Large intestine (tissue), 3 donors: ENCODE measurements at regions not wholly inside any gene's neighbourhood (a gene's known extent, or its start where the extent isn't known, plus 50 kb on each side); places are given as distances from the start of the nearest gene placed in this dataset.

Experiments
- DNase-seq, 2 donors: peaks; one replicate each; pipeline versions ENCODE4 v3.0.0 to v3.0.0-alpha.2; 2013
- H3K27ac ChIP-seq: one replicate; pipeline ENCODE4 v1.5.1; 2013; ENCODE audit warnings: low read length
- H3K27me3 ChIP-seq: 2 replicates; pipeline ENCODE4 v1.6.1; 2013; ENCODE audit warnings: low read length; ENCODE audit not compliant: control insufficient read depth, insufficient read depth
- H3K36me3 ChIP-seq: 2 replicates; pipeline ENCODE4 v1.6.1; 2013; ENCODE audit warnings: low read length; ENCODE audit not compliant: control insufficient read depth, insufficient read depth
- H3K4me1 ChIP-seq: one replicate; pipeline ENCODE4 v1.6.1; 2013; ENCODE audit warnings: low read length; ENCODE audit not compliant: control insufficient read depth, insufficient read depth
- H3K4me3 ChIP-seq: one replicate; pipeline ENCODE4 v1.5.1; 2013; ENCODE audit warnings: low read length
- H3K9me3 ChIP-seq: one replicate; pipeline ENCODE4 v1.6.1; 2013; ENCODE audit warnings: mild to moderate bottlenecking, low read depth, low read length, moderate library complexity; ENCODE audit not compliant: control insufficient read depth
- WGBS: methylation state at CpG from one replicate; pipeline ENCODE4 v1.1.5; 2013; ENCODE audit warnings: low lambda C conversion rate; ENCODE audit not compliant: insufficient coverage; 5-methylcytosine and 5-hydroxymethylcytosine counted together

DNA sequence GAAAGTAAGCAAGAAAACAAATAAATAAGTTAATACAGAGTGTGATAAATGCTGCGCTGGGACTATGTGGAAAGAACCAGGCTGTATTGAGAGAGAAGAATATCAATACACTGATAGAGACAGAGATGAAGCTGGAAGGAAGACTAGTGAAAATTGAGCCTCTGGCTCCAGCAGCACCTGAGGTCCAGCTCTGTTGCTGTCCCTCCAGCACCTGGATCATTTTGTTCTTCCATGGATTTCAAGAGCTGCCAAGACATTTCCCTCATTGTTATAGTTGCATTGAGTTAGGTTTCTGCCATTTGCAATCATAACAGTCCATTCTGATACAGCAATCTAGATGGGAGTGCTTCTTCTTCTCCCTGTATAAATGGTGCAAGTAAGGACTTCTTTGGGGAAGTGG is 242.7 kb upstream of the FGGY start:
- Histone ChIP-seq H3K4me3 (no peak overlapping the region), H3K27ac (no peak overlapping the region), H3K4me1 (peaks cover 37% of the 10 kb centered on the region), H3K9me3 (no peaks in the 10 kb centered on the region), H3K36me3 (no peaks in the 10 kb centered on the region), H3K27me3 (no peaks in the 10 kb centered on the region)
- no peak for DNase-seq
- 67% methylated on average over 1 of the region's 1 CpG for WGBS

DNA sequence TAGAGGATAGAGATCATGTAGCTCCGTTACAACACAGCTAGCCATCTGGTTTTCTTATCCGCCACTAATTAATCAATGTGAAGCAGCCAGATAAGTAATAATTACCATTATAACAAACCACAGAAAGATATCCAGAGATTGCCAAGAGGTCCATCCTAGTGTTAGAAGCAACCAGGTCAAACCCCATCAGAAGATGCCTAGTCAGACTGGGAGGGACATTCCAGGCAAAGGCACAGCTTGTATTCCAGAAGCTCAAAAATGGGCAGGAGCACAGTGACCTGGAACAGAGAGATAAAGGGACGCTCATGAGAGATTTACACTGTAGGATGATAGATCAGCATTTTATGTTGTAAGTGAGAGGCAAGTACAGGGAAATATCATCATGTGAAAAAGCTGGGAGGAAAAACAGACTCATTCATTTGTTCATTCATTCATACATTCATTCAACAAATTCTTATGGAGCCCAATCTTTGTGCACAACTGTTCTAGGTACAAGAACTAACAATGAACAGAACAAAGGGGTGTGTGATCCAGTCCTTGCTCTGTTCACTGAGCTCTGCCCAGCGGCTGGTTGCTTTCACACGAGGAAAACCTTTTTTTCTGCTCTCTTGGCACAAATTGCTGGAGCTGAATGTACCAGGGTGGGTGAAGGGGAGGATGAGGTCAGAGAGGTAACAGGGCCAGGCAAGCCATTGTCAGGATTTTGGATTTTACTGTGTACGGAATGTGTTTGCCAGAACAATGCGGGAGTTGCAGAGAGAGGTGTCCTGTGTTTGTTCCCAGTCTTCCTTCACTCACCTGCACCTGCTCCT is 240.8 kb upstream of the FGGY start:
- 80% methylated on average over 1 of the region's 7 CpGs for WGBS
- H3K27ac ChIP-seq, result no peak overlapping the region
- H3K4me1 ChIP-seq, result peaks cover 37% of the 10 kb centered on the region
- H3K4me3 ChIP-seq, result no peak overlapping the region
- H3K9me3 ChIP-seq, result no peaks in the 10 kb centered on the region
- no peaks in the 10 kb centered on the region for H3K27me3 ChIP-seq
- H3K36me3 ChIP-seq, result no peaks in the 10 kb centered on the region
- no peak for DNase-seq

DNA sequence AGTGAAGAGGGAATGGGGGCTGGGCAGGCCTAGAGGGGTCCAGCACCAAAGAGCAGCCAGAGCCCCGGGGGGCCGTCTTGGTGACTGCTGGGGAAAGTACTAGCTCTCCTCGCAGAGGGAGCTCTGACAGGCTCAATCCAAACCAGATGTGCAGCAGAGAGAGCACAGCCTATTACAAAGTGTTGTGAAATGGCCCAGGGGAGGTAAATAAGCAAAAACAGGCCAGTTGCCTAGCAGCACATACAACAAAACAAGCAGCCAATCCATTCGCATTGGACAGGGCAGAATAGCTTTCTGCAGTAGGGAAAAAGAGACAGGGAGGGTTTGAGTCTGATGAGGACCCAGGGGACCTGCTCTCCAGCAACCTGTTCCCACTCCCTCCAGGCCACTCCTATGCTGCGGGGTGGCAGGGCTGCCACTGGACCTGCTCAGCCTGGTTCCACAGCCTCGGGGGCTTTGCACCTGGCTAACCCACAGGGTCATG is 239.6 kb upstream of the FGGY start:
- WGBS, result no CpG with 5 or more reads among the region's 6 CpGs
- Histone ChIP-seq H3K9me3 (no peaks in the 10 kb centered on the region), H3K36me3 (no peaks in the 10 kb centered on the region), H3K4me1 (peaks cover 39% of the 10 kb centered on the region), H3K27me3 (no peaks in the 10 kb centered on the region), H3K27ac (peak overlapping the region; percentile 3), H3K4me3 (no peak overlapping the region)
- peak; percentile 84 to 86 for DNase-seq

DNA sequence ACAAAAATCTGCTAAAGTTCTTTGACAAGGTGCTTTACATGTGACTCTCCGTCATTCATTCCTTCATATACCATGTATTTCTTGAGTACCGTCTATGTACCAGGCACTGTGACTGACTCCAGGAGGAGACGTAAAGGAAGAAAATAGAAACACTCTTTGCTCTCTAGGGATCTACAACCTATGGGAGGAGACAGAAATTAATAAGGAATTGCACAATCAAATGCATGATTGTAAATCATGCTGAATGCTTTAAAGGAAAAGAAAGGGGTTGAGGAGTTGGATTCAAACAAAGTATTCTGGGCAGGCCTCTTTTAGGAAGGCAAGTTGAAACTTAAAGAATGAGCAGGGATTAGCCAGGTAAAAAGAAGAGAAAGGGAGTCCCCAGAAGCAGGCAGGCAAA is 239.1 kb upstream of the FGGY start:
- peak overlapping the region; percentile 3 for H3K27ac ChIP-seq
- 46% methylated on average over 2 of the region's 3 CpGs for WGBS

DNA sequence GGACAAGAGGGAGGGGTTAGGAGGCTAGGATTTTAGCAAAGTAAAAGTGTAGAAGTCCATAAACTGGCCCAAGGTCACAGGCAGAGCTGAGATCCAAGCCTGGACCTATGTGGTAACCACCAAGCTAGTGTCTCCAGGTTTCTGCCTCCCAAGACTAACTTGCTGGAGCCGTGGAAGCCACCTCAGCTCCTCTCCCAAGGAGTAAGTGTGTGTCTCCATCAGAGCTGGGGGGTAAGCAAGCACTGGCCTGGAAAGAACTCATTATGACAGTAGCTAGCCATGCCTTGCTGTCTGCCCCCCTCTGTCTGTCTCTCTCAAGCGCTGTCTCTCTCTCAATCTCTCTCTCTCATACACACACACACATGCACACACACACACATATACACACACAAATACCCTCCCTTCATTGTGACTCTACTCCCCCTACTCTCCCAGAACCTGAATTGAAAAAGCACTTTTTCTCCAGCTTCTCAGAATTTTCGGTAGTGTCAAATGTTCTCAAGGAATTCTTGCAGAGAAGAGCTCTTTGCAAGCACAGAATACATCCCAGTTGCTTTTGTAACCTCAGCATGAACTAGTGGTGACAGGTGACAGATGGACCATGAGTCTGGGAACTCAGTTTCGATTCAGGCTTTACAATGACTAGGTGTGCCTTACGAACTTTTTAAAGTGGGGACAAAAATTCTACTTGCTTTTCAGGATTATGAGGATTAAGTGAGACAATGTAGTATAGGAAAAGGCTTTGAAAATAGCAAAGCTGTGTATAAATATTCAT is 238.0 kb upstream of the FGGY start:
- DNase-seq, result peak in 1 of 2 donors; percentile 46
- no peak overlapping the region for H3K4me3 ChIP-seq
- no peaks in the 10 kb centered on the region for H3K36me3 ChIP-seq
- H3K4me1 ChIP-seq, result peaks cover 29% of the 10 kb centered on the region
- no CpG with 5 or more reads among the region's 5 CpGs for WGBS
- H3K27me3 ChIP-seq, result no peaks in the 10 kb centered on the region
- no peaks in the 10 kb centered on the region for H3K9me3 ChIP-seq
- H3K27ac ChIP-seq, result no peak overlapping the region

More for the DNA sequence above, 239.1 kb upstream of the FGGY start:
- Histone ChIP-seq H3K36me3 (no peaks in the 10 kb centered on the region), H3K27me3 (no peaks in the 10 kb centered on the region), H3K9me3 (no peaks in the 10 kb centered on the region), H3K4me3 (no peak overlapping the region), H3K4me1 (peaks cover 33% of the 10 kb centered on the region)
- DNase-seq, result peak in 1 of 2 donors; percentile 59

DNA sequence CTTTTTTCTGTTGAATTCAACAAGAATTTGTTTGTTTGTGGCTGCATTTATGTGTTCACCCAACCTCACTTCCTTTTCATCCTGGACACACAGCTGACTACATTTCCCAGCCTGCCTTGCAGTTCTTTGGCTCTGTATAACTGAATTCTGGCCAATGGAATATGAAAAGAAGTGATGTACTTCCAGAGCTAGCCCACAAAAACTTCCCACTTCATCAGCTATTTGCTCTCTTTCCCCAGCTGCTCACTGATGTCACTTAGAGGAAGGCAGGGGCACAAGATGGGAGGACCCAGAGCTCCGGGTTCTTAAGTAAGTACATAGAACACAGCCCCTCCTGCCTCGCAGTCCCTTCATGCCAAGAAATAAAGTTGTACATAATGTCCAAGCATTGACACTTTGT is 235.0 kb upstream of the FGGY start:
- H3K4me3 ChIP-seq, result no peak overlapping the region
- no peaks in the 10 kb centered on the region for H3K27me3 ChIP-seq
- H3K27ac ChIP-seq, result no peak overlapping the region
- peaks cover 32% of the 10 kb centered on the region for H3K4me1 ChIP-seq
- no peaks in the 10 kb centered on the region for H3K36me3 ChIP-seq
- DNase-seq, result peak in 1 of 2 donors; percentile 66
- WGBS, result no CpG with 5 or more reads among the region's 2 CpGs
- H3K9me3 ChIP-seq, result no peaks in the 10 kb centered on the region

DNA sequence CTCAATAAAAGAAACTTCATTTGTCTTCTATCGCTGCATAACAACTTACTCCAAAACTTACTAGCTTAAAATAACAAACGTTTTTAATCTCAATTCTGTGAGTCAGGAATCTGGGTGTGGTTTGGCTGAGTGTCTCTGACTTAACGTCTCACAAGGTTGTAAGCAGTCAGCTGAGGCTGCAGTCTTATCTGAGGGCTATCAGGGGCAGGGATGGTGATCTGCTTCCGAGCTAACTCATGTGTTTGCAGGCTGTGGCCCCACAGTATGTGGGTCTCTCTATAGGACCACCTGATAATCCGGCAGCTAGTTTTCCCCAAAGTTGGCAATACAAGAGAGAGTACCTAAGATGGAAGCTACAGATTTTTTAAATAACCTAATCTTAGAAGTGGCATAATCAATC is 234.2 kb upstream of the FGGY start:
- no peaks in the 10 kb centered on the region for H3K9me3 ChIP-seq
- no peaks in the 10 kb centered on the region for H3K27me3 ChIP-seq
- DNase-seq, result peak; percentile 62 to 72
- H3K27ac ChIP-seq, result no peak overlapping the region
- H3K4me3 ChIP-seq, result no peak overlapping the region
- no CpG with 5 or more reads among the region's 5 CpGs for WGBS
- no peaks in the 10 kb centered on the region for H3K36me3 ChIP-seq
- H3K4me1 ChIP-seq, result peaks cover 24% of the 10 kb centered on the region

DNA sequence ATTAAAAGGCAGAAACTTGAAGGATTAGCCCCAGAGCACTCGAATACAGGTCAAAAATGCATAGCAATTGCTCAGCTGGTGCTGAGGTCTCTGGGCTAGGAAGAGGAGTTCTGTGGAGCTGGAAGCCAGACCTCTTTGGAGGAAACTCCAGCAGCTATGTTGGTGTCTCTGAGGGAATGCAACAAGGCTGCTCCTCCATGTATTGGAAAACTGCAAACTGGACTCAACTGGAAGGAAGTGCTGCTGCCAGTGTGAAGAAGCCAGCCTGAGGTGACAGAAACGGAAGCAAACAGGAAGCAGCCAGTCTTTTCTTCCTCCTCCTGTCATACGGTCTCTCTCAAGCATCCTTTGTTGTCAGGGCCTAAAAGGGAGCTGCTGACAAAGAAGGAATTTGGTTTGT is 233.4 kb upstream of the FGGY start:
- no peak for DNase-seq
- Histone ChIP-seq H3K4me3 (no peak overlapping the region), H3K36me3 (no peaks in the 10 kb centered on the region), H3K27ac (no peak overlapping the region), H3K27me3 (no peaks in the 10 kb centered on the region), H3K9me3 (no peaks in the 10 kb centered on the region), H3K4me1 (peaks cover 18% of the 10 kb centered on the region)
- no CpG with 5 or more reads among the region's 3 CpGs for WGBS

DNA sequence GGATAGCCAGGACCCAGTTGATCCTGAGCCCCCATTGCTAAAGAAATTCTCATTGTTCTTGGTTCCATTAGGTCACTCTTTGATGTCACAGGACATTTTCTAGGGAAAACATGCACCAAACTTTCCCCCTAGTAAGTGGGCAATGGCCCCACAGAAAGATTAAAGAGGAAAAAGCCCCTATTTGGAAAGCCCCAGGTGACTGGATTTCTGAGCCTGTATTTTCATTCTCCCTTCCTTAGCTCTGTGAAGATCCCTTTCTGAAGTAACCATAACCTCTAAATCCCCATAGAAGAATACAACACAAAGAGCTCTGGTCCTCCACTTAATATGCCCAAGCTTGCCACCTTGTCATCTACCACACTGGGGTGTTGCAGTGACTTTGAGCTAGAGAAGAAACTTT is 232.3 kb upstream of the FGGY start:
- Histone ChIP-seq H3K27ac (no peak overlapping the region), H3K9me3 (no peaks in the 10 kb centered on the region), H3K4me3 (no peak overlapping the region), H3K4me1 (peaks cover 14% of the 10 kb centered on the region), H3K36me3 (no peaks in the 10 kb centered on the region), H3K27me3 (no peaks in the 10 kb centered on the region)
- no peak for DNase-seq

DNA sequence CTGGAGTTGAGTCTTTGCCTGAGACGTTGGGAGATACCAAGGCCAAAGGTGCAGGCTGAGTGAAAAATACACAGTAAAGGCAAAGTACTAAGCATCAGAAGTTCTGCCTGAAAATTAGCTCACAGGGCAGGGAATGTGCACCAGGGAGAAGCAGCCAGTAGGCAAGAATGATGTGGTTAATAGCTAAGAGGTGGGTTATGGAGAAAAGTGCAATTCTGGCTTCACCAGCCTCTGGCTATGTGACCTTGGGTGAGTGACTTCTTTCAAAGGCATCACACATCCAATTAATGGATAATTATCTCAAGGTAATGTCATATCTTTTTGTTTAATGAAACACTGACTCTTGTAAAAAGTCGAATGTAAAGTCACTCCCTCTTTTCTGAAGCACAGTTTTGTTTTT is 230.7 kb upstream of the FGGY start:
- H3K4me1 ChIP-seq, result peaks cover 22% of the 10 kb centered on the region
- H3K36me3 ChIP-seq, result no peaks in the 10 kb centered on the region
- H3K27me3 ChIP-seq, result no peaks in the 10 kb centered on the region
- H3K4me3 ChIP-seq, result no peak overlapping the region
- peak in 1 of 2 donors; percentile 64 for DNase-seq
- H3K9me3 ChIP-seq, result no peaks in the 10 kb centered on the region
- H3K27ac ChIP-seq, result no peak overlapping the region
- WGBS, result 43% methylated on average over 1 of the region's 2 CpGs
